Uterus (tissue), 3 donors: ENCODE measurements at regions not wholly inside any gene's neighbourhood (a gene's known extent, or its start where the extent isn't known, plus 50 kb on each side); places are given as distances from the start of the nearest gene placed in this dataset.

Experiments used
- DNase-seq, 2 donors: peaks; one replicate each; pipeline ENCODE4 v3.0.0-alpha.2; 2019 to 2020
- H3K27ac ChIP-seq, 2 donors: fragments of 200-600 bp; sonication (generic); 1 replicate in 1 of 2; 2 replicates in 1 of 2; pipeline ENCODE4 v1.5.1; 2016 to 2018
- H3K27me3 ChIP-seq, 2 donors: fragments of 200-600 bp; sonication (generic); one replicate each; pipeline ENCODE4 v1.5.1; 2018 to 2019; ENCODE audit warnings: control low read depth in 1 of 2
- H3K36me3 ChIP-seq, 2 donors: fragments of 200-600 bp; sonication (generic); one replicate each; pipeline ENCODE4 v1.5.1; 2019; ENCODE audit warnings: control low read depth in 1 of 2
- H3K4me1 ChIP-seq, 2 donors: fragments of 200-600 bp; sonication (generic); one replicate each; pipeline ENCODE4 v1.5.1; 2018 to 2019; ENCODE audit warnings: control low read depth in 1 of 2
- H3K4me3 ChIP-seq, 2 donors: fragments of 200-600 bp; sonication (generic); 1 replicate in 1 of 2; 2 replicates in 1 of 2; pipeline ENCODE4 v1.5.1; 2018 to 2019; ENCODE audit warnings: mild to moderate bottlenecking in 1 of 2
- H3K9me3 ChIP-seq, 2 donors: fragments of 200-600 bp; sonication (generic); one replicate each; pipeline ENCODE4 v1.5.1; 2019; ENCODE audit warnings: control low read depth in 1 of 2
- CTCF ChIP-seq, 4 experiments: fragments of 200-600 bp in 2 of 4; fragments of 450-650 bp in 2 of 4; sonication (generic) in 2 of 4; IDR thresholded peaks; one replicate each; pipeline ENCODE4 v1.5.1; 2016 to 2019; ENCODE audit warnings: antibody characterized with exemption in 4 of 4, mild to moderate bottlenecking in 2 of 4, moderate library complexity in 1 of 4
- POLR2A ChIP-seq, 2 donors: fragments of 450-650 bp; IDR thresholded peaks; one replicate each; pipeline ENCODE4 v1.6.1; 2016; ENCODE audit warnings: antibody characterized with exemption in 2 of 2, mild to moderate bottlenecking in 1 of 2, moderate library complexity in 1 of 2
- intact Hi-C: fragments of 100-400 bp; cut with DNase I; formaldehyde crosslinking; loops from one replicate; pipeline ENCODE4 v1.15.1; 2023; ENCODE audit warnings: low total_unique reads
- donor health status: DM: yes; HTN: yes; CAD: no.

- no peak for TF ChIP-seq CTCF (IDR thresholded peaks at IDR 0.05)
- TF ChIP-seq POLR2A (IDR thresholded peaks at IDR 0.05) = peak in 1 of 2 donors; percentile 30
- peak overlapping the region; percentile 12 to 24 for H3K4me3 ChIP-seq
- H3K36me3 ChIP-seq = no peaks in the 10 kb centered on the region
- no peaks in the 10 kb centered on the region for H3K27me3 ChIP-seq
- no peaks in the 10 kb centered on the region for H3K9me3 ChIP-seq
- peaks cover 0 to 9% of the 10 kb centered on the region in 2 donors for H3K4me1 ChIP-seq
- intact Hi-C loops = no loop called here
- peak overlapping the region; percentile 63 to 75 for H3K27ac ChIP-seq
- DNase-seq = peak; percentile 40 to 66
Observed at GRCh38 chr10:120979435-120980278, 128.5 kb downstream of the WDR11 start.

DNA sequence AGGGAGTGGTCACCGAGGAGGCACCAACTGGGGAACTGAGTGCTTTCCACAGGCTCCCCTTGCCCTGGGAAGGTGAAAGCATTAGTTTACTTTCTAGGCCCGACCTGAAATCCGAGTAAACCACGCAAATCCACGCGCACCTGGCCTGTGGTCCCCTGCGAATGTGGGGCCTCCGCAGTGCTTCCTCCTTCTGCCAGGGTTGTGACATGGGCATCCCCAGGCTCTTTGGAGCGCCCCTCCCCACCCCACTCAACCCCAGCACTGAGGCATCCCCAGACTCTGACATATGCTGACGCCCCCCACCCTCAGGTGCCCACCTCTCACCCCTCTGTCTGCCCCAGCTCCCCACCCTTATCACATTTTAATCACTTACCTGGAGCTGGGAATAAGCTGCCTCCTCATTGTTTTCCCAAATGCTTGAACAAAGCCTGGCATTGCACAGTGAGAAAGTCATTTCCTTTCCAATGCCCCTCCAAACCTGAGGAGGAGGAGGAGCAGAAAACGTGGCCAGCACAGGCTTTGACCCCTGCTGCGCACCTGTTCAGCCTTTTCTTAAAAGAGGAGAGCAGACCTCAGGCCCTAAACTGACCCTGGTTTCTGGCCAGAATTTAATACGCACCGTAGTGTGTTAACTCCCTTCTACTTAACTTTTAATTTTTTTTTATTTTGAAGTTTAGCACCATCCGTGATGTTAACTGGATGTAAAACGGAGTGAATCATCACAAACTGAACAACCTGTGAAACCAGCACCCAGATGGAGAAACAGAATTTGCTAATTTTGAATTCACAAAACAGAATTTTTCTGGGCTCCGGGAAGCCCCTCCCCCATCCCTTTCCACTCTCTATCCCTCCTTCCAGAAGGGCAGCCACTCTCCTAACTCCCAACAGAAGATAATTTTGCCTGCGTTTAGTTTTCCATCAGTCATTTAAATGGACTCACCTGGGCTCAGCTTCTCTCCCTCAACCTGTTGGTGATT, 129.4 kb downstream of the WDR11 start:
- no peak for TF ChIP-seq POLR2A (IDR thresholded peaks at IDR 0.05)
- no peak for TF ChIP-seq CTCF (IDR thresholded peaks at IDR 0.05)

GRCh38 chr10:120981601-120982391, 130.6 kb downstream of the WDR11 start:
- H3K4me1 ChIP-seq = peaks cover 0 to 6% of the 10 kb centered on the region in 2 donors
- H3K9me3 ChIP-seq = no peaks in the 10 kb centered on the region
- no peak for DNase-seq
- no peaks in the 10 kb centered on the region for H3K27me3 ChIP-seq
- H3K27ac ChIP-seq = peak overlapping the region in 1 of 2 donors; percentile 34
- H3K4me3 ChIP-seq = no peak overlapping the region
- no peak for TF ChIP-seq POLR2A (IDR thresholded peaks at IDR 0.05)
- TF ChIP-seq CTCF (IDR thresholded peaks at IDR 0.05) = no peak
- intact Hi-C loops = no loop called here
- no peaks in the 10 kb centered on the region for H3K36me3 ChIP-seq

More for the DNA sequence above, 129.4 kb downstream of the WDR11 start:
- Histone ChIP-seq H3K4me3 (no peak overlapping the region), H3K36me3 (no peaks in the 10 kb centered on the region), H3K4me1 (peaks cover 0 to 9% of the 10 kb centered on the region in 2 donors), H3K27me3 (no peaks in the 10 kb centered on the region), H3K27ac (peak overlapping the region; percentile 63 to 75), H3K9me3 (no peaks in the 10 kb centered on the region)
- intact Hi-C loops = no loop called here
- DNase-seq = peak in 1 of 2 donors; percentile 27

DNA sequence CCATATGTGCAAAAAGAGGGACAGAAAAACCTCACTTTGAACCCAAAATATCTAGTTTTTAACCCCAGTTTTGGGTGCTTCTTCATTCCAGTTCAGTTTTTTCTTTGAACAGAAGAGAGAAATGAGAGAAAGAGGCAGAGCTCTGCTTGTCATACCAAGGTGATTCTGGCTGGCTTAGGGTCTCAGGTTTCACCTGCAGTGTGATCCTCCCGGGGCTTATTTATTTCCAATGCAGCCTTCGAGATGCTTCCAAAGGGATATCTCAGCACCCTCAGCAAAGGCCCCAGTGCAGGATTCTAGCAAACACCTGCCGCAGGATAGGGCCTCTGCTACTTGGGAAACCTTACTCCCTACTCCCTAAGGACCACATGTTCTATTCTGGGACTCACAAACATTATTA, 131.3 kb downstream of the WDR11 start:
- H3K9me3 ChIP-seq = no peaks in the 10 kb centered on the region
- no peak overlapping the region for H3K4me3 ChIP-seq
- peaks cover 0 to 6% of the 10 kb centered on the region in 2 donors for H3K4me1 ChIP-seq
- TF ChIP-seq POLR2A (IDR thresholded peaks at IDR 0.05) (no peak), CTCF (IDR thresholded peaks at IDR 0.05) (no peak)
- no peak overlapping the region for H3K27ac ChIP-seq
- intact Hi-C loops = no loop called here
- no peaks in the 10 kb centered on the region for H3K36me3 ChIP-seq
- H3K27me3 ChIP-seq = no peaks in the 10 kb centered on the region
- no peak for DNase-seq
